A549 (cell line): ENCODE measurements at regions not wholly inside any gene's neighbourhood (a gene's known extent, or its start where the extent isn't known, plus 50 kb on each side); places are given as distances from the start of the nearest gene placed in this dataset.

Experiments used
- ATAC-seq, 2 experiments: fragments of 200-7000 bp in 1 of 2; fragments of >200 bp in 1 of 2; cut with Nextera tagmentation in 1 of 2; cut with Tn5 transposase in 1 of 2; 3 replicates each; pipeline versions ENCODE4 v1.8.0 to v1.9.1; 2018 to 2020; ENCODE audit warnings: mild to moderate bottlenecking in 1 of 2, moderate library complexity in 1 of 2
- CTCF ChIA-PET: fragments of 300-600 bp; sonication (Branson Sonifier 250); formaldehyde crosslinking; extraction: SDS; loops from one replicate; lab custom pipeline; 2021; ENCODE audit warnings: antibody characterized with exemption, inconsistent platforms; lab: Yijun Ruan, JAX
- POLR2A ChIA-PET: fragments of 350-600 bp; formaldehyde crosslinking; extraction: SDS; loops from one replicate; lab custom pipeline; 2021; ENCODE audit warnings: antibody characterized with exemption, inconsistent platforms; lab: Yijun Ruan, JAX
- DNase-seq, 2 experiments: peaks; one replicate each; pipeline versions ENCODE4 v3.0.0 to v3.0.0-alpha.2; 2011 to 2016; ENCODE audit warnings: low read depth in 1 of 2, low spot score in 1 of 2
- FAIRE-seq: peaks from 2 replicates; lab custom pipeline; 2011; peaks lifted over from hg19 to GRCh38; lab: Jason Lieb, UNC
- H3K27ac ChIP-seq, 2 experiments: fragments of >200 bp; sonication (Bioruptor Twin); formaldehyde crosslinking; 3 replicates each; pipeline ENCODE4 v1.5.1; 2016 to 2017
- H3K4me1 ChIP-seq: fragments of >200 bp; sonication (Bioruptor Twin); formaldehyde crosslinking; 3 replicates; pipeline ENCODE4 v1.6.1; 2016
- H3K4me2 ChIP-seq: fragments of >200 bp; sonication (Bioruptor Twin); formaldehyde crosslinking; 3 replicates; pipeline ENCODE4 v1.6.1; 2016
- H3K4me3 ChIP-seq: fragments of >200 bp; sonication (Bioruptor Twin); formaldehyde crosslinking; 3 replicates; pipeline ENCODE4 v1.5.1; 2016
- H3K9me3 ChIP-seq: fragments of >200 bp; sonication (Bioruptor Twin); formaldehyde crosslinking; 3 replicates; pipeline ENCODE4 v1.6.1; 2016
- CBX8 ChIP-seq: fragments of 200-600 bp; sonication (generic); IDR thresholded peaks from 2 replicates; pipeline ENCODE4 v1.6.1; 2016
- EHF ChIP-seq: fragments of 250-450 bp; sonication (Bioruptor Pico); IDR thresholded peaks from 2 replicates; pipeline ENCODE4 v1.5.0; 2020; ENCODE audit warnings: mild to moderate bottlenecking
- ELK1 ChIP-seq: fragments of 150-350 bp; IDR thresholded peaks from 2 replicates; pipeline ENCODE4 v1.6.1; 2014; ENCODE audit warnings: low read depth, mild to moderate bottlenecking, low read length
- FOXS1 ChIP-seq: fragments of 250-450 bp; sonication (Bioruptor Pico); IDR thresholded peaks from 2 replicates; pipeline ENCODE4 v1.5.0; 2020; ENCODE audit warnings: mild to moderate bottlenecking, moderate library complexity
- HDAC2 ChIP-seq: fragments of 200-600 bp; sonication (generic); IDR thresholded peaks from 2 replicates; pipeline ENCODE4 v1.6.1; 2016
- HMGXB4 ChIP-seq: fragments of 250-450 bp; sonication (Bioruptor Pico); IDR thresholded peaks from 2 replicates; pipeline ENCODE4 v1.5.0; 2021; ENCODE audit warnings: mild to moderate bottlenecking, moderate library complexity, borderline replicate concordance
- JUN ChIP-seq, 2 experiments: fragments of >200 bp; sonication (Bioruptor Twin); formaldehyde crosslinking; IDR thresholded peaks; 2 replicates in 1 of 2; 3 replicates in 1 of 2; pipeline ENCODE4 v1.6.1; 2016 to 2017
- KDM1A ChIP-seq: fragments of 200-600 bp; sonication (generic); IDR thresholded peaks from 2 replicates; pipeline ENCODE4 v1.6.1; 2016; ENCODE audit warnings: low read depth, mild to moderate bottlenecking
- NFE2L2 ChIP-seq: fragments of 150-350 bp; conservative IDR thresholded peaks from 2 replicates; pipeline ENCODE4 v1.6.1; 2014; ENCODE audit warnings: low read length
- NR3C1 ChIP-seq: fragments of >200 bp; sonication (Bioruptor Twin); formaldehyde crosslinking; IDR thresholded peaks from 3 replicates; pipeline ENCODE4 v1.6.1; 2017
- RARB ChIP-seq: fragments of 250-450 bp; sonication (Bioruptor Pico); IDR thresholded peaks from 2 replicates; pipeline ENCODE4 v1.8.0; 2021; ENCODE audit warnings: mild to moderate bottlenecking, moderate library complexity
- REST ChIP-seq: fragments of 200-600 bp; sonication (generic); IDR thresholded peaks from 2 replicates; pipeline ENCODE4 v1.6.1; 2016; ENCODE audit warnings: antibody characterized with exemption, mild to moderate bottlenecking, moderate library complexity
- RFX5 ChIP-seq: fragments of 450-650 bp; IDR thresholded peaks from 2 replicates; pipeline ENCODE4 v1.7.1; 2014; ENCODE audit warnings: antibody characterized with exemption, mild to moderate bottlenecking, moderate library complexity
- SMC3 ChIP-seq: fragments of >200 bp; sonication (Bioruptor Twin); formaldehyde crosslinking; IDR thresholded peaks from 3 replicates; pipeline ENCODE4 v1.6.1; 2018; ENCODE audit warnings: inconsistent platforms
- SREBF2 ChIP-seq: fragments of 450-650 bp; IDR thresholded peaks from 2 replicates; pipeline ENCODE4 v1.6.1; 2014; ENCODE audit warnings: mild to moderate bottlenecking, moderate library complexity
- TFCP2L1 ChIP-seq: fragments of 250-450 bp; sonication (Bioruptor Pico); IDR thresholded peaks from 2 replicates; pipeline ENCODE4 v1.5.0; 2021; ENCODE audit warnings: mild to moderate bottlenecking
- ZFP36 ChIP-seq: fragments of 450-650 bp; IDR thresholded peaks from 2 replicates; pipeline ENCODE4 v1.6.1; 2014; ENCODE audit warnings: borderline replicate concordance; ENCODE audit not compliant: partially characterized antibody
- ZNF302 ChIP-seq: fragments of 250-450 bp; sonication (Bioruptor Pico); IDR thresholded peaks from 2 replicates; pipeline ENCODE4 v1.9.0; 2021; ENCODE audit warnings: inconsistent platforms, mild to moderate bottlenecking, moderate library complexity
- WGBS: methylation state at CpG from one replicate; pipeline ENCODE4 v1.1.6; 2017; ENCODE audit errors: missing lambda C conversion rate; 5-methylcytosine and 5-hydroxymethylcytosine counted together

GRCh38 chr3:14042680-14043079 lies 82.0 kb downstream of the CHCHD4 start:
- no peak overlapping the region for H3K4me2 ChIP-seq
- no peak for DNase-seq
- H3K4me1 ChIP-seq = no peaks in the 10 kb centered on the region
- no peak for ATAC-seq
- H3K9me3 ChIP-seq = no peaks in the 10 kb centered on the region
- POLR2A ChIA-PET = no interaction called here
- CTCF ChIA-PET = no interaction called here
- no peak overlapping the region for H3K4me3 ChIP-seq
- TF ChIP-seq ZNF302 (no peak), HMGXB4 (CRISPR knock-in tag) (no peak), SREBF2 (no peak), EHF (CRISPR knock-in tag) (no peak), ELK1 (no peak), NR3C1 (no peak), CBX8 (no peak), SMC3 (no peak), KDM1A (no peak), FOXS1 (no peak), RFX5 (no peak), RARB (CRISPR knock-in tag) (no peak), REST (no peak)
- no peak overlapping the region for H3K27ac ChIP-seq
- WGBS = 11% methylated on average over 3 of the region's 3 CpGs
- no peak for FAIRE-seq

GRCh38 chr3:14039149-14039548 lies 85.5 kb downstream of the CHCHD4 start:
- DNase-seq (no peak), ATAC-seq (no peak), FAIRE-seq (no peak)
- Histone ChIP-seq H3K27ac (no peak overlapping the region), H3K4me1 (no peaks in the 10 kb centered on the region), H3K9me3 (peaks cover 4% of the 10 kb centered on the region; the same call in 1 of the 3 replicates), H3K4me3 (no peak overlapping the region), H3K4me2 (no peak overlapping the region)
- CTCF ChIA-PET = no interaction called here
- TF ChIP-seq HMGXB4 (CRISPR knock-in tag) = no peak
- no peak for TF ChIP-seq HDAC2
- no peak for TF ChIP-seq ZFP36
- TF ChIP-seq JUN (IDR thresholded peaks at IDR 0.05) = no peak
- TF ChIP-seq TFCP2L1 (CRISPR knock-in tag) = no peak
- TF ChIP-seq NFE2L2 = no peak
- WGBS = 2% methylated on average over 2 of the region's 2 CpGs
- POLR2A ChIA-PET = no interaction called here
